Hematopoietic multipotent progenitor cell treated with erythropoietin and hydrocortisone succinate and interleukin-3 and kit ligand, for 8 days (in vitro differentiated cells): ENCODE measurements at regions not wholly inside any gene's neighbourhood (a gene's known extent, or its start where the extent isn't known, plus 50 kb on each side); places are given as distances from the start of the nearest gene placed in this dataset.

ENCODE experiments used
- DNase-seq: peaks from one replicate; pipeline ENCODE4 v3.0.0-alpha.2; 2015

- no peak for DNase-seq
Measured at GRCh38 chr10:78550090-78550489, 516.4 kb downstream of the RPS24 start.

GRCh38 chr10:78550716-78551115, 517.1 kb downstream of the RPS24 start:
- DNase-seq = no peak

DNA sequence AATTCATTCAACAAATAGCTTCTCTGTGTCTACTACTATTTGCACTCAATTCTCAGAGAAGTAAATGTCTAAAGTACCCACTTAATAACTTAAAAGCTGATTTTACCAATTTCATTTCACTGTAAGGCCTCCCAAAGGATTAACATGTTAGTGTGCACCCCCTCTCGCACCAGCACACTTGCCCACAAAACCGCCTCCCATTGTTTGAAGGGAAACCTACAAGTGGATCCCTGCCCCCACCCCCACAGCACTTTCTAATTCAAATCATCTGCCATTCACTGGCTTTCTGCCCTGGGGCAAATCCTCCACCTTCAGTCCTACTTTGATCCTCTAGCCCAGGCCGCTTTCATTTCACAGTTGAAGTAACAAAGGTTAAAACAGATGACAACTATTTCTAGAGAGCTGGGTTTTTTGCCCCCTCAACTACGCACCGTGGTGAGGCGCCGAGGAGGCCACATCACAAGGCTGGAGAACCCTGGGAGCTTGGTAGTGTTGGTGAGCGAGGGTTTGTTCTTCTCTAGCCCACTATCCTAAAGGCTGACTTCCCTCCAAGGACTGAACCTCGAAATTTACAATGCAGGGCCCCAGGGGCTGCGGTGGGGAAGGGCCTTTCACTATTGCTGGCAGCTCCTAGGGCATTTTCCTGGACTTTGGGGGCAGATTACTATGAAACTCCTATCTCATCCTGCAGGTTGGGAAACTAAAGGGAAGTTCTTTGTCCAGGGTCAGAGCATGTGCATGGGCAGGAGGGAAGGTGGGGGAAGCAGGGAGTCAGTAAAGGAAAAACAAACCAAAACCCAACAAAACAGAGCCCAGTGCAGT, 517.4 kb upstream of the ZMIZ1 start:
- DNase-seq = no peak

DNA sequence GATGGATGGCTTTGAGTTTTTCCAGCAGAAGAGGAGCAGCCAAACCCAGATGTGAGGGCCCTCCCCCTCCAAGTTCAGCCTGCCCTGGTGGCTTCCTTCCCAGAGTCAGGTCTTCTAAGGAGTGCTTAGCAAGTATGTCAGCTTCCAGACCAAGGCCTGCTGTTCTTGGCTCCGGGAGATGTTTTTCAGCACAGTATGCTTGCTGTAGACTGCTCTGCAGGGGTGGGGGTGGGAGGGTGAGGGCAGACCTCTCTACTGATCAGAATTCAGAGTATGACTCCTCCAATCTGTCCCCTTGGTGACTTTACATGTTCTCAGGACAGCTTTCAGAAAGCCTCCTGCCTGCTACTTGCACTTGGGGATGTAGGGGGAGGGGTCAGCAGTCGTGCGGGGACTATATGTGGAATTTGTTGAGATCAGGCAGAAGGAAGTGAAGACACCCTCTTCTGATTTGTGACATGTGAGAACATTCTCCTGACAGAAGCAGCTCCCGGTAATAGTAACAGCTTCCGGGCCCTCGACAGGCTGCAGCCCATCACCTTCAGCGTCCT, 516.4 kb upstream of the ZMIZ1 start:
- no peak for DNase-seq

- DNase-seq = no peak
Measured at GRCh38 chr10:78553792-78554191, 515.0 kb upstream of the ZMIZ1 start.

DNA sequence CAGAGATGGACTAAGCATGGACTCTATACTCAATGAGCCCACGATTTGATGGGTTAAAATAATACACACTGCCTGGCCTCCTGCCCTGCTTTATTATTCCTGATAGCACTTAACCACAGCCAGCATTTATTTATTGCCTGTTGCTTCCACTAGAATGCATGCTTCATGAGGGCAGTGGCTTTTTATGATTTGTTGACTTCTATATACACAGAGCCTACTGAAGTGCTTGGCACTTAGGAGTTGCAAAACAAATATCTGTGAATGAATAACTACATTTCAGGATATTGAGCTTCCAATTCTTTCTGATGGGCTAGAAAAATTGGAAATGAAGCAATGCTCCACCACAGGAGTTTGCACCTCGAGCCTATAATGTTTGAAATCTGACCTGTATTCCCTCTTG, 513.6 kb upstream of the ZMIZ1 start:
- DNase-seq = no peak

- DNase-seq = no peak
Measured at GRCh38 chr10:78556705-78557432, 511.9 kb upstream of the ZMIZ1 start.

- DNase-seq = no peak
Measured at GRCh38 chr10:78557433-78557925, 511.3 kb upstream of the ZMIZ1 start.

DNA sequence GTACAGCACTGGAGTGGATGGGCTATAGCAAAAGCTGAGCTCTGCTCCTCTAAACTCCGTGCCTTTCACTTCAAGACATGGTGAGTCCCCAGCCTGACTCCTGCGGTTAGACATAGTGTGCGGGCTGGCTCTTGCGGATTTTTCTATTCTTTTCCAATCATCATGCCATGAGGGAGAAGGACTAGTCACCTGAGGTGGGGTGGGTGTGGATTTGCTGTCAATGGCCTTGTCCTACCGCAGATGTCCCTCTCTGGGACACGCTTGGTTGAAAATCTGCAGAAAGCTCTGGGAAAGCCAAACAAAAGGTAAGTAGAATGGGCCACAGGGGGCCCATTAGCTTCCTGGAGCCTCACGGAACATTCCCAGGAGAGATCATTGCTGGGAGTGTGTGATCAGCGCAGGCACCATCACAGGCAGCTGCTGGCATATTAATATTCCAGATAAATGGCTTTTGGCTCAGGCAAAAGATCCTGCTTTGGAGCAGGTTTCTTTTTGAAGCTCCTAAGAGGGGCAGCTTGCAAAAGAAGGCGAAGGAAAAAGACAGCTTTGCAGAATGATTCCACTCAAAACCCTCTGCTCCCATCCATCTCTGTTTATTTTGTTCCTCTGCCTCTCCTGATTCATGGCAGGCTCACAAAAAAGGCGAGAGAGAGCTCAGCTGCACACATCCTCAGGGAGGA, 509.0 kb upstream of the ZMIZ1 start:
- DNase-seq = no peak

GRCh38 chr10:78560341-78560688, 508.5 kb upstream of the ZMIZ1 start:
- DNase-seq = no peak

- DNase-seq = no peak
Measured at GRCh38 chr10:78563314-78563713, 505.5 kb upstream of the ZMIZ1 start.

DNA sequence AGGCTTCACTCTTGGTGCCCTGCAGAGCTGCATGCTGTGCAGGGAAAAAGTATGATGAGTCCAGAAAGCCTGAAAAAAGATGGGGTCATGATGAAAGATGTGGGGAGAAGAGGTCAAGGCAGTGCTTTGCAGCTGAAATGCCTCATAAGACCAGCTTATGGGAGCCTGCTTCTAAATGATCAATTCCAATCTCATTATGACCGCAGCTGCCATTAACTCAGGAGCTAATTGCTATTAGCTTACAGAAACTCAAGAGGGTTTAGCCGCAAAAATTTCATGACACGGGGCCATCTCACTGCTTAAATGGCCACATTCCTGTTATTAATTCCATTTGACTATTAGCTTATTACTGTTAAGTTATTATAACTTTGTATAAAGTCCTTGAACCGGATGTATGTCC, 502.9 kb upstream of the ZMIZ1 start:
- DNase-seq = no peak

GRCh38 chr10:78566284-78567111, 502.3 kb upstream of the ZMIZ1 start:
- no peak for DNase-seq

GRCh38 chr10:78567680-78568455, 500.9 kb upstream of the ZMIZ1 start:
- no peak for DNase-seq

DNA sequence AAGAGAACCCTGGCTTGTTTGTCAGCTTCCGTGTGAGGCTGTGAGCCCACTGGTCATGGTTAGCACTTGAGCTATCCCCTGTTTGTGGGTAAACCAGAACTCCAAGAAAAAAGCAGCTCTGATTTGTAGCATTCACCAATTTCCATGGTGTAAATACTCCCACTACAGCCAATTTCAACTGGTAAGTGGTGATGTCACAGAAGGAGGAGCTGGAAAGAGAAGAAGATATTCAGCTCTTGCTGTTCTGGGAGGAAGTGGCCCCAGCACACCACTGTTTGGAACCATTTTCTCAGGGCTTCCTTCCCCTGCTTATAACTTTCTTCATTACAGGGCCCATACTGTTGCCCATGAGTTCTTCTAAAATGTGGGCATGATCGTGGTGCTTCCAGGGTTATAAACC, 500.1 kb upstream of the ZMIZ1 start:
- DNase-seq = no peak

GRCh38 chr10:78570633-78571235, 498.0 kb upstream of the ZMIZ1 start:
- DNase-seq = no peak

DNA sequence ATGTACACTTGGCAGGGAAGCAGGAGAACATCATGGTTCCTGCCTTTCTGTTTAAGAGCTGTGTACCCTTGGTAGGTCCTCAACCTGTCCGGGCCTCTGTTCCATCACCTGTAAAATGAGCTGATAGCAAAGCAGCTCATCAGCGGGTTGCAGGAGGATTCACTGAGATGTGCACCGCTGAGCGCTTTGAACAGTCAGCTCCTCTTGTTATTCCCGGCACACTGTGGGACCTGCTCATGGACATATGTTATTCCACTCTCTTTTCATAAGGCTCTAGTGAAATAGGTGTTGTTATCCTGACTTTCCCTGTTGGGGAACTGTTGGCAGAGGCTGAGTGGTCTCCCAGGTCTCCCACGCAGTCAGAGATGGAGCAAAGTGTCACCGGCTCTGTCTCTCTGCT, 497.5 kb upstream of the ZMIZ1 start:
- no peak for DNase-seq

DNA sequence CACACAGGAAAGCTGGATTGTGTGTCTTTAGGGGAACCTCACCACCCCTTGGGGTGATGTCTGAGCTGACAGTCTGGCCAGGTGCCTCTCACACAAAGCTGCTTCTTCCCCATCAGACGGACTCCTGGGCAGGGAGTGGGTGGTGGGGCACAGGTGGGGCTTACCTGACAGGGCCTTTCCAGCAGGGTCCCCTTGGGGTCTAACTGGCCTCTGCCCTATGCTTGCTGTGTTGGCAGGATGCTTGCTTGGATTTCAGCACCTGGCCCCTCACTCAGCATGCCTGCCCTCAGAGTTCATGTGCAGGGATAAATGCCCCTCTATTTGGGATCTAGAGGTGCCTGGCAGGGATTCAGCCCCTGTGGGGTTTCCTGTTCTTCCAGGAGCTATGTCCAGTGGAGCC, 496.9 kb upstream of the ZMIZ1 start:
- DNase-seq = no peak

DNA sequence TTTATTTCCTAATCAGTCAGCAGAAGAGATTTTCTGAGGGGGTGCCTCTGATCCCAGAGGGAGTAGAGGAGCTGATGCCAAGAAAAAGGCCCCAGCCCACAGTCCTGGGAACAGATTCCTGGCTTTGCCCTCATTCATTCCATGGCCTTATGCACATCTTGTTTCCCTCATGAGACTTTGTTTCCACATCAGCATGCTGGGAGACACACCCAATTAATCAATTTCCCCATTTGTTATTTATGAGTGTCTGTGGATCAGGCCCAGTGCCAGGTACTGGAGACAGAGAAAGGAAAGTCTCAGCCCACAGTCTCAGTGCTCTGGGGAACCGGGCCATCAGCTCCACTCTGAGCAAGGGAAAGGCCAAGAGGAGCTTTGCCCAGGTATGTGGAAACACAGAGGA, 496.2 kb upstream of the ZMIZ1 start:
- DNase-seq = no peak

GRCh38 chr10:78574547-78574946, 494.2 kb upstream of the ZMIZ1 start:
- DNase-seq = no peak

DNA sequence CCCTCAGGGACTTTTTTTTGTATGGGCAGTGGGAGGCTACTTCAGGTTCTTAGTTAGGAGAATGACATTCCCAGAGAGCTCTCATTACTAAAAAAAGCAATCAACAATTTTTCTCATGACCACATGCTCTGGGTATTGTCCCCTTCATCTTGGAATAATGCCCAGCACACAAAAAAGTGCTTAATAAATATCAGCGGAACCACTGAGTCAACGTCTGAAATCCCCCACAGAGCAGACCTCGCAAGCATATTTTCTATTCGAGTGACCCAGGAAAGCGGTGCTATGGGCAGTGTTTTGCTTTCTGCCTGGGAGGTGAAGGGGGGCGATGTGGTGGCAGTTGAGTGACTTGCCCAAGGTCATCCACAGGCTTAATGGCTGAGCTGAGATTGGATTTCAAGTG, 493.4 kb upstream of the ZMIZ1 start:
- no peak for DNase-seq
